ENCODE measurements at regions not wholly inside any gene's neighbourhood (a gene's known extent, or its start where the extent isn't known, plus 50 kb on each side); places are given as distances from the start of the nearest gene placed in this dataset.

GRCh38 chr17:53127331-53127730 lies 695.4 kb upstream of the KIF2B start:
- DNase-seq (ENCODE audit: low spot score) = no peak
- intact Hi-C loops (cut with DNase I) = no loop called here

- DNase-seq (ENCODE audit: low spot score) = no peak
- intact Hi-C loops (cut with DNase I) = no loop called here
Measured at GRCh38 chr17:53122966-53123365, 699.8 kb upstream of the KIF2B start.

GRCh38 chr17:53119773-53120172 lies 703.0 kb upstream of the KIF2B start:
- DNase-seq (ENCODE audit: low spot score) = no peak
- intact Hi-C loops (cut with DNase I) = no loop called here

DNA sequence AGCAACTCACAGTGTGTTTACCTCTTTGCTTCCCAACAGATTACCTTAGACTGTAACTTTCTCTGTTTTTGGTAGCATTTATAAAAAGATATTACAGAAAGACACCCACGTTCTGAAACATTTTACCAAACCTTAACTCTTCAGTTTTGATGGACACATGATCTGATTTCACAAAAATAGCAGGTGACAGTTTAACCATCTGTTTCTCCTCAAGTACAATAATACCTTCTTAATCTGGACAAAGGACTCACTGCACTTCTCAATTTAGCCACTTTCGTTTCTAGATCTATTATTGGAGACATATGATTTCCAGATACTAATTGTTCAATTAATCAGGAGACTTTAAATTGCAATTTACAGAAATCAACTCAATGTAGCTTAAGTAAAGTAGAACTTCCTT lies 703.8 kb upstream of the KIF2B start:
- intact Hi-C loops (cut with DNase I) = no loop called here
- DNase-seq (ENCODE audit: low spot score) = no peak

- no peak for DNase-seq (ENCODE audit: low spot score)
- intact Hi-C loops (cut with DNase I) = no loop called here
Measured at GRCh38 chr17:53106886-53107285, 715.8 kb upstream of the KIF2B start.

DNA sequence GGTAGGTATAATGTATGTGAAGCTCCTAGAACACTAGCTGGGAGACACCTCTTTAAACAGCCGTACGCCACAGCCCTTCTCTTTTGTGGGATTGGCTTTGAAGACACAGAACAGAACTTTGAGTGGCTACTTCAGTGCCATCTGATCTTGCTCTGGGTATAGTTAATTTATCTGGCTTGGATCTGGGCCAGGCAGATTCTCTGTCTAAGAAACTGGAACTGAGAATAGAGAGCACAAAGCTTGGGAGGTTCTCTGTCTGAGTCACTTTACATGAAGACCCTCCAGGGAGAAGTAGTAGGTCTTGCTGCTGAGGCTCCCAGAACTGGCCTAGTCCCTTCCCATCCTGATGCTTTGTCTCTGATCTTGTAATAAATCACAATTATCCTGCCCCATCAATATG lies 721.0 kb upstream of the KIF2B start:
- no peak for DNase-seq (ENCODE audit: low spot score)
- intact Hi-C loops (cut with DNase I) = no loop called here

- intact Hi-C loops (cut with DNase I) = no loop called here
- no peak for DNase-seq (ENCODE audit: low spot score)
Measured at GRCh38 chr17:53100126-53100525, 722.6 kb upstream of the KIF2B start.

DNA sequence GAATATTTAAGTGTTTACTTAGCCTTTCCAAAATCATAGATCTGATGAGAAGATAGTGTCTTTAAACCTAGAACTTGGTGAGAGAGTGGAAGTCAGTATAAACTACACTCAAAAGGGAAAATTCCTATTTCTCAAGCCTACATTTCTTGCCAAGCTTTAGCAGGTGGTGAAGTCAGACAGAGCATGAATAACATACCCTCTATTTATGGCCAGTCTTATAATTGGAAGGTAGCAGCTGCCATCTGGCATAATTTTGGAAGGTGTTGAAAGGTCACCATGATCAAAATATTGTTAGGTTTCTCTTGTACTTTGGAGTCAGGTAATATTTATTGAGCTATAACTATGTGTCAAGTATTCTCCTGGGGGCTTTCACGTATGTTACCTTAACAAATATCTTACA lies 729.3 kb upstream of the KIF2B start:
- intact Hi-C loops (cut with DNase I) = no loop called here
- no peak for DNase-seq (ENCODE audit: low spot score)

DNA sequence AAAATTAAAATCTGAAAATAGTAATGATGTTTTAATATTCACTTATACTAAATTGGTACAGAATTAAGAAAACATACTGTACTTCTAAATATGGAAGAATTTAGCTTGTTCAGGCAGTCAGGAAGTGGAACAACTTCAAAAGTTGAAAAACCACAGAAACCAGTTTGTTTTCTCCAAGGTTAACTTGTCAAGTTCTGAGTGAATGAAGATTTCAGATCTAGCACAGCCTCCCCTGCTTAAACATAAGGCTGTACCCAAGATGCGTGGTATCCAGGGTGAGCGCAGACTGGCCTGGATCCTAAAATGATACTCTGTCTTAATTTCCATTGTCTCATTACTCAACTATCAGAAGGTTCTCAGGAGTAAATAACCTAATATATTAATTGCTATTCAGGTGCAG lies 730.7 kb upstream of the KIF2B start:
- intact Hi-C loops (cut with DNase I) = no loop called here
- DNase-seq (ENCODE audit: low spot score) = no peak

GRCh38 chr17:53090770-53091169 lies 732.0 kb upstream of the KIF2B start:
- intact Hi-C loops (cut with DNase I) = no loop called here
- no peak for DNase-seq (ENCODE audit: low spot score)

GRCh38 chr17:53088481-53088880 lies 734.2 kb upstream of the KIF2B start:
- intact Hi-C loops (cut with DNase I) = no loop called here
- DNase-seq (ENCODE audit: low spot score) = no peak

DNA sequence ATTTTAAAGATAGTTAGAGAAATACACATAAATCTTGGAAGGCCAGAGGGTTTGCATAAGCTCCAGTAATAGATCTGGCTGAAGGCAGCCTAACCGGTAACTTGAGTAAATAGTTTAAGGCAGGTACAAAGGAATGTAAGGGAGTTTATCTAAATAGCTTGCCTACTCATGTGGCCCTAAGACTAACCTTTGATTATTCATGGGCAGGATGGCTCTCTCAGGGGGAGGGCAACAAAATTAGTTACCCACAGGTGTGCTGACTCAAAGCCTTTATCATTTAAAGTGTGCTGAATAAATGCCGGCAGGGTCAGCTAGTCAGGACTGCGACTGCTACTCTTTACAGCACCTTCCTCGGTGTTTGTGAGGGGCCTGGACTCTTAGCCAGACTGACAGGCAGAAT lies 761.3 kb upstream of the KIF2B start:
- no peak for DNase-seq (ENCODE audit: low spot score)
- intact Hi-C loops (cut with DNase I) = no loop called here

DNA sequence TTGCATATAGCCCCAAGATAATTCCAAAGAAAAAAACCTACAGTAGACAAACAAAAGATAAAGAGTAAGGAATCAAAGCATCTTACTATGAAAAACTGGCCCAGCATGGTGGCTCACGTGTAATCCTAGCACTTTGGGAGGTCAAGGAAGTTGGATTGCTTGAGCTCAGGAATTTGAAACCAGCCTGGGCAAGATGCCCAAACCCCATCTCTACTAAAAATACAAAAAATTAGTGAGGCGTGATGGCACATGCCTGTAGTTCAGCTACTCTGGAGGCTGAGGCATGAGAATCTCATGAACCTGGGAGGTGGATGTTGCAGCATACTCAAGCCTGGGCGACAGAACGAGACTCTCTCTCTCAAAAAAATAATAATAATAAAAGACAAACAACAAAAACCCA lies 764.7 kb upstream of the KIF2B start:
- no peak for DNase-seq (ENCODE audit: low spot score)
- intact Hi-C loops (cut with DNase I) = no loop called here

DNA sequence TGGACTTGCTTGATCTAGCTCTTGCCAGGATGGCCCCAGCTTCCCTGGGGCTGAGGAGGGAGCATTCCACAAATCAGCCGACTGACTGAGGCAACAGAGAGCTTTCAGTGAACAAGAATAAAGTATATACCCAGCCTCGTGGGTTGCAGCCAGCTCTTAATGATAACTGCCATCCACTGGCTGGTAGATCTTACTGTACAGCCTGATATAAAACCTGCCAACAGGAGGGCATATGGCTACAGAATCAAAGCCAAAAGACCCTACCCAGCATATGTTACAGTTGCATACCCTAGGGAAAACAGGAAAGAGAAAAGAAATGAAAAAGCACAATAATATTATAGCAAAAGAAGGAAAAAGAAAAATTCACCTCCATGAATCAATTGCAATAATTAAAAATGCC lies 775.9 kb upstream of the KIF2B start:
- intact Hi-C loops (cut with DNase I) = no loop called here
- DNase-seq (ENCODE audit: low spot score) = no peak

DNA sequence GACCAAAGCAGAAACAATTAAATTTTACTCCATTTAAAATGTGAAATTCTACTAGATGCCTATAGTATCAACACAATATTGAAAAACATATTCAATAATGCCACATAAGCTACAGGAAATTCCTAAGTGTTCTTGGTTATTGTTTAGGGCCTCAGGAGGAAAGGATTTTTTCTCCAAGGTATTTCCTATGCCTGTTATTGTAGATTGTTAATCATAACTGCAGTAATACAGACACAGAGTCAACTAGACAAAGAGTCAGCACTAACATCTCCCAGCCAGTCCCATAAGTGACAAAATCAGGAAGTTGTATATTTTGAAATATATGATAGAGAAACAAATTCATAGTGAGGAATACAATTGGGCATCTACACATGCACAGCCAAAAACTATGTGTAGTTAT lies 782.7 kb upstream of the KIF2B start:
- intact Hi-C loops (cut with DNase I) = no loop called here
- DNase-seq (ENCODE audit: low spot score) = no peak

DNA sequence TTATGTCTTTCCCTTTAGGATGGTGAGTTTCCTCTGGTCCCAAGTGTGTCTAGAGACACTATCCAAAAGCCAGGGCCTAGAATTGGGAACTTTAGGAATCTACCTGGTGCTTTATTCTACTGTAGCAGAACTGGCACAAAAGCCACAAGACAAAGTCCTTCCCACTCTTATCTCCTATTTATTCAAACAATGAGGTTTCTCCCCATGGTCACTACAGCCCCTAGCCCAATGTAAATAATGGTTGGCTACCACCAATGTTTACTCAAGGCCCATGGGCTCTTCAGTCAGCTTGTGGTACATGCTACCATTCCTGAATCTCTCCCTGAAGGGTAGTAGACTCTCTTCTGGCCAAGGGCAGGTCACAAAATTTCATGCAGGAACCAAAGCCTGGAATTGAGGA lies 789.4 kb upstream of the KIF2B start:
- intact Hi-C loops (cut with DNase I) = no loop called here
- no peak for DNase-seq (ENCODE audit: low spot score)

- intact Hi-C loops (cut with DNase I) = no loop called here
Measured at GRCh38 chr17:53032861-53033271, 789.9 kb upstream of the KIF2B start.

GRCh38 chr17:53017227-53017626 lies 805.5 kb upstream of the KIF2B start:
- intact Hi-C loops (cut with DNase I) = no loop called here
- no peak for DNase-seq (ENCODE audit: low spot score)

More at GRCh38 chr17:53032861-53033271, 789.9 kb upstream of the KIF2B start:
- DNase-seq (ENCODE audit: low spot score) = no peak

DNA sequence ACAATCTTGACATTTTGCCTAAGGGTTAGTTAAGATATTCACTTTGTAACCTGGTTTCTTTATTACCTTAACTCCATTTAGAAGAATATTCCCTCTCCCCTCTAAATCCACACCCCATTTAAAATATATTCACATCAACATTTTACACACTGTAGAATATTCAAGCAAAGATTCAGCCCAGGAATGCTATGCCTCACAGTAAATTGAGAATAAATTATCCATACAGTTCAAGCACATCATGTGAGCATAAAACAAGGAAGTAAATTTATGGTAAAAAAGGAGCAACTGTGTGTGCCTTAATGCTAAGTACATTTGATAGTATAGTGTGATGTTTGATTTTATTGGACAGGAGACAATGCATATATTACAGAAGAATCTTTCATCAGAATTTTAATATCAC lies 806.6 kb upstream of the KIF2B start:
- intact Hi-C loops (cut with DNase I) = no loop called here
- no peak for DNase-seq (ENCODE audit: low spot score)

DNA sequence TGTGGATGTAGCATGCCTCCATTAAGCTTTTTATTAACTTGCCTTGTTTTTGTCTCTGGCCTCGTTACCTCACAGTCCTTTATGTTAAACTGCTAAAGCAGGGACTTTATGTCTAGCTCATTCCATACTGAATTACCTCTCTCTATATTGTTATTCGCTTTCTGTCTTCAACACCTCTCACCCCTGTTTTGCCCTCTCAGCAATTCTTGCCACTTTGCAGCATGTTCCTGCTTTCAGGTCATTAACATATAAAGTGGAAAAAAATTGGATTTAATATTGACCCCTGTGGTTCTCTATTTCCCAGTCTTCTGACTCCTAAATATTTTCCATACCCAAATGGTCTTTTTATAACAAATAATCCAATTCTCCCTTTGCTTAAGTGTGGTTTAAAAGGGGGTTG lies 810.4 kb upstream of the KIF2B start:
- intact Hi-C loops (cut with DNase I) = no loop called here
- no peak for DNase-seq (ENCODE audit: low spot score)

- intact Hi-C loops (cut with DNase I) = no loop called here
- DNase-seq (ENCODE audit: low spot score) = no peak
Measured at GRCh38 chr17:53006006-53006405, 816.7 kb upstream of the KIF2B start.

- intact Hi-C loops (cut with DNase I) = no loop called here
- no peak for DNase-seq (ENCODE audit: low spot score)
Measured at GRCh38 chr17:53004902-53005301, 817.8 kb upstream of the KIF2B start.

DNA sequence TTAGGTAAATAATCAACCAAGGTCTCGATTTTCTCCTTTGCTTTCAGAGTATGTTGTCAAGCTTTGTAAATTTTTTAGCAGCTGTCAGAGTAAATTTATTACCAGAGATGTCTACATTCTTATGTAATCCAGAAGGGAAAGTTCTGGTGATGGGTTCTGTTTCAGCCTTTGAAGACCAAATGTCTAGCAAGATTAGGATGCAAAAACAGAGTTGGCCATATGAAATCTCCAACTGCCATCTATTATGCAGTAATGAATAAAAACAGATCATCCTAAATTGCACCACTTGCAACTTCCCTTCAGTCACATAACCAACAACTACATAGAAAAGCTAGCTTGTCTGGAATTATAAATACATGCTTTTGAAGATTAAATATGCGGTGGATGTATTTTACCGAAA lies 826.8 kb upstream of the KIF2B start:
- DNase-seq (ENCODE audit: low spot score) = no peak
- intact Hi-C loops (cut with DNase I) = no loop called here
